DMS114 treated with DMSO at 0.1 percent for 48 hours (cell line): ENCODE measurements at regions not wholly inside any gene's neighbourhood (a gene's known extent, or its start where the extent isn't known, plus 50 kb on each side); places are given as distances from the start of the nearest gene placed in this dataset.

ENCODE experiments used
- DNase-seq: peaks from one replicate; lab custom pipeline; 2025; ENCODE audit not compliant: unreplicated experiment; lab: John Stamatoyannopoulos, UW

DNA sequence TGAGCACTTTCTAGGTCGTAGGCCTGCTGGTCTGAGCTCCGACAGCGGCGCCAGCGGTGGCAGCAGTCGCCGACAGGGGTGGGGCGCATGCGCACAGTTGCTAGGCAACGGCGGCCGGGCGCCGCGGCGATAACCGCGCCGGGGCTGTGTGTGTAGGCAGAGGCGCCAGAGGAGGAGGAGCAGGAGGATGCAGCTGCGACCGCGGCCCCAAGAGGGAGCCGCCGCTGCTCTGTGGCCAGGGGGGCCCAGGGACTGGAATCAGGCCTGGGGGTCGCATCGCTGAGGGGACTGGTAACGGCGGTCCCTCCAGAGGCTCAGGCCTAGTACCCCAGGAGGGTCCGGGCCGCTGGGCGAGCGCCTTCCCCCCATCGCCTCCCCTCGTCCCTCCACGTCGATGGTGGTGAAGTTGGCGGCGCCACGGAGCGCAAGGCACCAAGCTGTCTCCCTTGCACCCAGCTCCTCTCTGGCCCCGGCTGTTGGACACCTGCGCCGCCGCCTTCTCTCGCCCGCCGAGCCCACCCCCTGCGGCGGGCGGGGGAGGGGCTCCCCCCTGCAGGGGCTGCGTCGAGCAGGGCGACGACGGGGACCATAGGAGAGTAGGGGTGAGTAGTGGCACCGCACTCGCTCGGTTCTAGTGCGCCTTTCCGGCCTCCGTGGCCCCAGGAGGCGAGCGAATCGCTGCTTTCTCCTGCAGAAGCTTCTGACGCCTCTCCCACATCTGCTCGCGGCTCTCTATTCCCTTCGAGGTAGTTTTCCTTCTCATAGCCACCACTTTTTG lies 58.6 kb upstream of the ZC4H2 start, which contains the start of gene ZC3H12B:
Gene ZC3H12B (plus strand): TSS at position 159 of the 778 bp plus-strand sequence.
- DNase-seq, result peak; percentile 69

- peak; percentile 9 for DNase-seq
Observed at GRCh38 chrX:65034292-65034667, 58.0 kb upstream of the ZC4H2 start.
